Lower lobe of right lung (tissue), 2 donors: ENCODE measurements at regions not wholly inside any gene's neighbourhood (a gene's known extent, or its start where the extent isn't known, plus 50 kb on each side); places are given as distances from the start of the nearest gene placed in this dataset.

Experiments
- ATAC-seq, 2 donors: fragments of 200-7000 bp; cut with Tn5 transposase; one replicate each; pipeline ENCODE4 v1.9.1; 2020 to 2022; ENCODE audit warnings: mild to moderate bottlenecking in 2 of 2, moderate library complexity in 2 of 2
- DNase-seq: peaks from one replicate; pipeline ENCODE4 v3.0.0-alpha.2; 2020
- H3K27ac ChIP-seq: fragments of 200-600 bp; one replicate; pipeline ENCODE4 v1.8.0; 2022
- H3K27me3 ChIP-seq: fragments of 200-600 bp; one replicate; pipeline ENCODE4 v1.8.0; 2022; ENCODE audit warnings: low read depth
- H3K36me3 ChIP-seq: fragments of 200-600 bp; one replicate; pipeline ENCODE4 v1.8.0; 2022; ENCODE audit warnings: mild to moderate bottlenecking
- H3K4me1 ChIP-seq: fragments of 200-600 bp; one replicate; pipeline ENCODE4 v1.8.0; 2022
- H3K4me3 ChIP-seq: fragments of 200-600 bp; one replicate; pipeline ENCODE4 v1.8.0; 2022; ENCODE audit warnings: mild to moderate bottlenecking
- H3K9me3 ChIP-seq: fragments of 200-600 bp; one replicate; pipeline ENCODE4 v1.8.0; 2022
- CTCF ChIP-seq: fragments of 200-600 bp; IDR thresholded peaks from one replicate; pipeline ENCODE4 v1.8.0; 2022; ENCODE audit warnings: antibody characterized with exemption, mild to moderate bottlenecking
- intact Hi-C: fragments of 100-400 bp; cut with DNase I; formaldehyde crosslinking; loops from one replicate; pipeline ENCODE4 v1.11.0; 2022
- donor health status: DM: no; HTN: yes; CAD: no; lungs with severe emphysema.

DNA sequence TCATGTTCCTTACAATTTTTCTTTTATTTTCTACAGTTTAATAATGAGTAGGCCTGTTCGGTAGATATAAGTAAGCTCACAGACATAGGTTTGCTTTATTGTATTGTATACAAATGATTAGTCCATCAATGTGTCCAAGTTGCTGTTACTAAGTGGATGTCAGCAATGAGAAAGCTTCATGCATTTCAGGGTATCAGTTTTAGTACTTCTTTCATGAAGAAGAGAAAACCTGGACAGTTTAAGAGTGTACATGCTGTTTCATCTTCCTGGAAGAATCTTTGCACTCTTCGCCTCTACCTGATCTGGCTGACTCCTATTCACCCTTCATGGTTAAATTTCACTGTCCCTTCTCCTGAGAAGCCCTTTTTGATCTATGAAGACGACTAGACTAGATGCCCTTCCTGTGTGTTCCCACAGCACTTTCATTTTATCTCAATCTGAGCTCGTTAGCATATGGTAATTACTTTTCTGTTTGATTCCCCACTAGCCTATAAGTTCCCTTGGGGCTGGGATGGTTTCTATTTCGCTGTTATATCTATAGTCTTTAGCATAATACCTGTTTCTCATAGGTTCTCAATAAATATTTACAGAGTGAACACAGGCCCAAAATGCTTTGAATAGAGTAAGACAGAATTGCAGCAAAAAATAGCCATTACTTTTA, 70.7 kb downstream of the CETN3 start:
- intact Hi-C loops = no loop called here
- H3K4me1 ChIP-seq = no peaks in the 10 kb centered on the region
- no peak for TF ChIP-seq CTCF
- no peak overlapping the region for H3K4me3 ChIP-seq
- no peaks in the 10 kb centered on the region for H3K36me3 ChIP-seq
- no peaks in the 10 kb centered on the region for H3K27me3 ChIP-seq
- no peaks in the 10 kb centered on the region for H3K9me3 ChIP-seq
- ATAC-seq (no peak), DNase-seq (no peak)
- H3K27ac ChIP-seq = no peak overlapping the region

- intact Hi-C loops = no loop called here
- ATAC-seq (no peak), DNase-seq (no peak)
- no peaks in the 10 kb centered on the region for H3K27me3 ChIP-seq
- TF ChIP-seq CTCF = no peak
- no peaks in the 10 kb centered on the region for H3K36me3 ChIP-seq
- H3K4me1 ChIP-seq = no peaks in the 10 kb centered on the region
- no peaks in the 10 kb centered on the region for H3K9me3 ChIP-seq
- no peak overlapping the region for H3K4me3 ChIP-seq
- H3K27ac ChIP-seq = no peak overlapping the region
These were observed 72.0 kb downstream of the CETN3 start for GRCh38 chr5:90337449-90338052.

GRCh38 chr5:90336752-90337151, 72.8 kb downstream of the CETN3 start:
- Histone ChIP-seq H3K27ac (no peak overlapping the region), H3K4me3 (no peak overlapping the region), H3K4me1 (no peaks in the 10 kb centered on the region), H3K9me3 (no peaks in the 10 kb centered on the region), H3K36me3 (no peaks in the 10 kb centered on the region), H3K27me3 (no peaks in the 10 kb centered on the region)
- DNase-seq = no peak
- intact Hi-C loops = no loop called here
- TF ChIP-seq CTCF = no peak
- ATAC-seq = no peak

GRCh38 chr5:90334741-90335140, 74.8 kb downstream of the CETN3 start:
- no peaks in the 10 kb centered on the region for H3K9me3 ChIP-seq
- no peak for ATAC-seq
- H3K27me3 ChIP-seq = no peaks in the 10 kb centered on the region
- H3K27ac ChIP-seq = no peak overlapping the region
- TF ChIP-seq CTCF = no peak
- no peak overlapping the region for H3K4me3 ChIP-seq
- no peaks in the 10 kb centered on the region for H3K4me1 ChIP-seq
- intact Hi-C loops = no loop called here
- no peak for DNase-seq
- H3K36me3 ChIP-seq = no peaks in the 10 kb centered on the region

GRCh38 chr5:90329911-90330310, 79.6 kb downstream of the CETN3 start:
- H3K9me3 ChIP-seq = no peaks in the 10 kb centered on the region
- no peaks in the 10 kb centered on the region for H3K36me3 ChIP-seq
- H3K27ac ChIP-seq = no peak overlapping the region
- no peaks in the 10 kb centered on the region for H3K4me1 ChIP-seq
- ATAC-seq = no peak
- no peaks in the 10 kb centered on the region for H3K27me3 ChIP-seq
- intact Hi-C loops = no loop called here
- no peak for TF ChIP-seq CTCF
- no peak overlapping the region for H3K4me3 ChIP-seq
- no peak for DNase-seq
